Ishikawa (cell line): ENCODE measurements at regions not wholly inside any gene's neighbourhood (a gene's known extent, or its start where the extent isn't known, plus 50 kb on each side); places are given as distances from the start of the nearest gene placed in this dataset.

Experiments used
- CEBPB ChIP-seq: IDR thresholded peaks from 2 replicates; pipeline ENCODE4 v1.6.1; 2012
- CREB1 ChIP-seq: IDR thresholded peaks from 2 replicates; pipeline ENCODE4 v1.6.1; 2012; ENCODE audit warnings: low read depth
- EP300 ChIP-seq: IDR thresholded peaks from 2 replicates; pipeline ENCODE4 v1.6.1; 2012; ENCODE audit warnings: borderline replicate concordance
- FOXM1 ChIP-seq: IDR thresholded peaks from 2 replicates; pipeline ENCODE4 v1.6.1; 2012; ENCODE audit warnings: low read depth, borderline replicate concordance
- MAX ChIP-seq: IDR thresholded peaks from 2 replicates; pipeline ENCODE4 v1.6.1; 2012
- RAD21 ChIP-seq: IDR thresholded peaks from 2 replicates; pipeline ENCODE4 v1.6.1; 2012; ENCODE audit warnings: low read depth
- TAF1 ChIP-seq: IDR thresholded peaks from 2 replicates; pipeline ENCODE4 v1.6.1; 2012; ENCODE audit warnings: low read depth, mild to moderate bottlenecking
- TCF12 ChIP-seq: IDR thresholded peaks from 2 replicates; pipeline ENCODE4 v1.6.1; 2012; ENCODE audit warnings: low read depth
- YY1 ChIP-seq: IDR thresholded peaks from 2 replicates; pipeline ENCODE4 v1.6.1; 2012; ENCODE audit warnings: low read depth
- TF ChIP-seq, protein P1 (sequence below): IDR thresholded peaks from 2 replicates; pipeline ENCODE4 v1.6.1; 2012
- TF ChIP-seq, protein P2 (sequence below): IDR thresholded peaks from 2 replicates; pipeline ENCODE4 v1.6.1; 2012; ENCODE audit warnings: low read depth, mild to moderate bottlenecking

GRCh38 chr18:22344445-22344844, 73.3 kb downstream of the CTAGE1 start:
- TF ChIP-seq FOXM1 = no peak
- no peak for TF ChIP-seq MAX
- TF ChIP-seq EP300 = no peak
- no peak for TF ChIP-seq YY1
- no peak for TF ChIP-seq TAF1
- TF ChIP-seq, protein P1, sequence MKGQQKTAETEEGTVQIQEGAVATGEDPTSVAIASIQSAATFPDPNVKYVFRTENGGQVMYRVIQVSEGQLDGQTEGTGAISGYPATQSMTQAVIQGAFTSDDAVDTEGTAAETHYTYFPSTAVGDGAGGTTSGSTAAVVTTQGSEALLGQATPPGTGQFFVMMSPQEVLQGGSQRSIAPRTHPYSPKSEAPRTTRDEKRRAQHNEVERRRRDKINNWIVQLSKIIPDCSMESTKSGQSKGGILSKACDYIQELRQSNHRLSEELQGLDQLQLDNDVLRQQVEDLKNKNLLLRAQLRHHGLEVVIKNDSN = no peak
- TF ChIP-seq, protein P2, sequence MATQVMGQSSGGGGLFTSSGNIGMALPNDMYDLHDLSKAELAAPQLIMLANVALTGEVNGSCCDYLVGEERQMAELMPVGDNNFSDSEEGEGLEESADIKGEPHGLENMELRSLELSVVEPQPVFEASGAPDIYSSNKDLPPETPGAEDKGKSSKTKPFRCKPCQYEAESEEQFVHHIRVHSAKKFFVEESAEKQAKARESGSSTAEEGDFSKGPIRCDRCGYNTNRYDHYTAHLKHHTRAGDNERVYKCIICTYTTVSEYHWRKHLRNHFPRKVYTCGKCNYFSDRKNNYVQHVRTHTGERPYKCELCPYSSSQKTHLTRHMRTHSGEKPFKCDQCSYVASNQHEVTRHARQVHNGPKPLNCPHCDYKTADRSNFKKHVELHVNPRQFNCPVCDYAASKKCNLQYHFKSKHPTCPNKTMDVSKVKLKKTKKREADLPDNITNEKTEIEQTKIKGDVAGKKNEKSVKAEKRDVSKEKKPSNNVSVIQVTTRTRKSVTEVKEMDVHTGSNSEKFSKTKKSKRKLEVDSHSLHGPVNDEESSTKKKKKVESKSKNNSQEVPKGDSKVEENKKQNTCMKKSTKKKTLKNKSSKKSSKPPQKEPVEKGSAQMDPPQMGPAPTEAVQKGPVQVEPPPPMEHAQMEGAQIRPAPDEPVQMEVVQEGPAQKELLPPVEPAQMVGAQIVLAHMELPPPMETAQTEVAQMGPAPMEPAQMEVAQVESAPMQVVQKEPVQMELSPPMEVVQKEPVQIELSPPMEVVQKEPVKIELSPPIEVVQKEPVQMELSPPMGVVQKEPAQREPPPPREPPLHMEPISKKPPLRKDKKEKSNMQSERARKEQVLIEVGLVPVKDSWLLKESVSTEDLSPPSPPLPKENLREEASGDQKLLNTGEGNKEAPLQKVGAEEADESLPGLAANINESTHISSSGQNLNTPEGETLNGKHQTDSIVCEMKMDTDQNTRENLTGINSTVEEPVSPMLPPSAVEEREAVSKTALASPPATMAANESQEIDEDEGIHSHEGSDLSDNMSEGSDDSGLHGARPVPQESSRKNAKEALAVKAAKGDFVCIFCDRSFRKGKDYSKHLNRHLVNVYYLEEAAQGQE = no peak
- no peak for TF ChIP-seq TCF12
- TF ChIP-seq RAD21 = no peak
- TF ChIP-seq CEBPB = no peak
- no peak for TF ChIP-seq CREB1
